GM19455 (cell line): ENCODE measurements at regions not wholly inside any gene's neighbourhood (a gene's known extent, or its start where the extent isn't known, plus 50 kb on each side); places are given as distances from the start of the nearest gene placed in this dataset.

Experiments used
- ATAC-seq: cut with Tn5 transposase; IDR thresholded peaks from one replicate; pipeline ENCODE4 v1.9.1; 2021; ENCODE audit not compliant: unreplicated experiment

DNA sequence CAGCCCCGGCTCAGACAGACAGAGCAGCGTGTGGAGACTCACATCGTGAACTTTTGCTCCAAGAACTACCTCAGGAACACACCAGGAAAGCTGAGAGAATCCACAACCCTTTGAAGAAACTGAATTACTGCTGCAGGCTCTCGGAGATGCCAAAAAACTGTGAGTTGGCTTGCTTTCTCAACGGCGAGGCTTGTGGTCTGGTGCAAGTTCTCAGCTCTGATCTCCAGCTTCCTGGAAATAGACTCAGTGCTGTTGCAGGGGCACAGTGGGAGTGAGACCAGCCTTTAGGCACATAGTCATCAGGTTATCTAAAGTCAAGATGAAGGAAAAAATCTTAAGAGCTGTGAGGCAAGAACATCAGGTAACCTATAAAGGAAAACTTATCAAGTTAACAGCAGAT is 273.7 kb upstream of the LRATD1 start:
- ATAC-seq, result no peak

DNA sequence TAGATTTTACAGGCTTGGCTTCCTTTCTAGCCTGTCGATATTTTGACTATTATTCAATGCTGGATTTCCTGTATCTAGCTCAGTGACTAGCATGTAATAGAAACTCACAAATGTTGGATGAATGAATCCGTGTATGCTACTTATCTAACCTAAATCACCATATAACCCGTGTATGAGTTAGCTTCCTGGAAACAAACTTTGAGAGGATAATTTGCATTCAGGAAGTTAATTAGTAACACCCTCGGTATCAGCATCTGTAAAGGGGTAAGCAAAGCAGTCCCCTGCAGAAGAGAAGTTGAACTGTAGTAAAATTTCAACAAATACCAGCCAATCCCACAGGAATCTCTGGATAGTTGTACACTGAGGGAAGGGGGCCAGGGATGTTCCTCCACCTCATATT is 269.4 kb upstream of the LRATD1 start:
- ATAC-seq, result no peak

DNA sequence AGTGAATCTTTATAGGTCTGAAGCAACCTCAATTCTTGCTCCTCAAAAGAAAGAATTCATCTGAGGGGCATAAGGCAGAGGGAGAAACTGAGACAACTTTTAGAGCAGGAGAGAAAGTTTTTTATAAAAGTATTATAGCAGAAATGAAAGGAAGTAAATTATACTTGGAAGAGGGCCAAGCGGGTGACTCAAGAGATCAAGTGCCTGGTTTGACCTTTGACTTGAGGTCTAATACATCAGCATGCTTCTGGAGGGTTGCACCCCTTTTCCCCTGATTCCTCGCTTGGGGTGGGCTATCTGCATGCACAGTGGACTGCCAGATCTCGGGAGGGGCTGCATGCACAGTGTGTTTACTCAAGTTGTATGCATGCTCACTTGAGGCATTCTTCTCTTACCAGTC is 268.5 kb upstream of the LRATD1 start:
- ATAC-seq, result no peak

DNA sequence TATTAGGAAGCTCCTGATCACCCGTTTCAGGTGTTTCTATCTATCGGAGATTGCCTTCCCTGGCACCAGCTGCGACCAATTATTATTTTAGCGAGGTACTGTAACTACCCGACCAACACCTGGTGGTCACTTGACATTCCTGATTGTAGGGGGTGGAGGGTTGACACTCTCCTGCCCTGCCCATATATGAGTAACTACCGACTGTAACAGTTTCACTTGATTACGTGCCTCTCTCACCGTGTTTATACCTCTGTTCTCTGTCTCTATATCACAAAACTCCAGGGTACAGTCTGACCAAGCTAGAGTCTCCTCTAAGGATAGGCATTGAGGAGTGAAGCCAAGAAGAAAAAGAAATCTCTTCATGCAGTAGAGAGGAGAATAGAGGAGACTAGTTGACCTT is 268.0 kb upstream of the LRATD1 start:
- no peak for ATAC-seq

DNA sequence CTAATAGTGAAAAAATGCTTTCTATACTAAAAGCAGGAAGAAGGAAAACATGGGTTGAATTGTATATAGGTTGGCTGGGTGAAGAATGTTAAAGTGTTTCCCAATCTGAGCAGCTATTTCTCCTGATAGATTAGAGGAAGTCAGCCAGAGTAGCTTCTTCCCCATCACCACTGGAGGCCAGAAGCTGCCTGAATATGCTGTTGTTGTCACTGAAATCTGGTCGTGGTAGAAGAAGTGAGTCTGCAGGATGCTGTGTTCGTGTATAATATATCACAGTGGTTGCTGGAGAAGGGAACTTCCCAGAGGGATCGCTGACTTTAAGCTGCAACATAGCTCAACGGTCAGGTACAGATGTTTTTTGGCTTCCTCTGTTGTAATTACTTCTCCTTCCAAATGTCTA is 247.5 kb upstream of the LRATD1 start:
- no peak for ATAC-seq

DNA sequence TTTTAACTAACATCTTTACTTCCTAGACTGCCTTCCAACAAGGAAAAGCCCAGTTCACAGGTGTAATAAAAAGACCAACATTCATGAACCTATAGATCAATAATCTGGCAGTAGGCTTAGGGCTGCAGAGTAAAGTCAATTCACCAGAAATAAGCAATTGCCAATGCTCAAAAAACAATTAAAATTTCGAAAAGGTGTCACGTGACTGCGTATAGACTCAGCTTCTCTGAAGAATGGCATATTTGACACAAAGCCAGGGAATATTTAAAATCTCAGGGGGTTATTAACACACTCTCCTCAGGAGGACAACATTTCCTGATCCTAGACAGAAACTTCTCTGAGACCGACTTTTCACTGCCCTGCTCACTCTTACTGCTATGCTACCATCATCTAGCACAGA is 245.2 kb upstream of the LRATD1 start:
- no peak for ATAC-seq

DNA sequence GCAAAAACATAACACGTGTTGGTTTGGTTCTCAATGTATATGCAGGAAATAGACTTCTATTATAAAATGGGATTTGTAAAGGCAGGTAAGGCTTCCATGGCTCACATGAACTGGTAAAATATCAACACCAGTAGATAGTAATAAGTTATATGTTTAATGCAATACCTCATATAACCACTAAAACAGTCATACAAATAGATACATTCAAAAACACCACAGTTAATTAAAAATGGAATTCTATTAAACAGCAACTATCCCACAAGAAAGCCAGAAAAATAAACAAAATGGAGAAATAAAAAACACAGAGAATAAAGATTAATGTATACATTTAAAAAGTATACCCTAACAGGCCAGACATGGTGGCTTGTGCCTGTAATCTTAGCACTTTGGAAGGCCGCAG is 243.8 kb upstream of the LRATD1 start:
- no peak for ATAC-seq

DNA sequence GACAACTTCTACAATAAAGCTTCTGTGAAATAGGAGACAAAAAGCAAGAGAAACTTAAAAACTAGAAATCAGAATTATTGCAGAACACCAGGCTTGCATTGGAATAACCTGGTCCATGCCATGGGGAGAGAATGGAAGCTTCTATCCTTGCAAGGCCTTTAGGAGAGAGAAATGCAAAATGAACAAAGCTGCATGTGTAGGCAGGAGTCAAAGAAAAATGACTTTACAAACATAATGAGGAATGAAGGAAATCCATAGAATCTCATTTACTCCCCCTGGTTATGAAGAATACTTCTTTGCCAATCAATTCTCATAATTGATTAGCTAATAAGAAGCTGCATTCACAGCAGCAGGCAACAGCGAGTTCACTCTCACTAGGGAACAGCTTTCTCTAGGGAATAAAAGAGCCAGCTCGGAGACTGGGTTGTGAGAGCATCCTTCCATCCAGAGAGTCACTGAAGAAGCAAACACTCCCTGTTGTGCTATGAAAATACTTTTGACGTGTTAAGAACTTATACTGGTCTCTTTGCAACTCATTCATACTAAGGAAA is 235.9 kb upstream of the LRATD1 start:
- ATAC-seq, result no peak

DNA sequence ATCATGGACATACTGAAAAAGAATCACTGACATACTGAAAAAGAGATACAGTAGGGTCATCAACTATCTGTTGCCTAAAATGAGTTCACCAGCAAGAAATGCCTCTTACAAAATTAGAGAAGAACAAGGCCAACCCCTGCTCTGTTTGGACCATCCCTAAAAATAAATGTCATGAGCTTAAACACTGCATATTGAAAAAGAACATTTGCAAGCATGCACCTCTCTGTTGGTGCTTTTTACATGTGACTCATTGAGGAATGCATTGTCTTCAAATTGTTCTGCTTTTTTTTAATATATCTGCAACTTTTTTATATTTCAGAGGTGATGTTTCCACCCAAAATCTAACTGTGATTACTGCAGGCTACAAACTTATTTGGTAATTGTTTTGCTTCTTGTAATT is 233.9 kb upstream of the LRATD1 start:
- ATAC-seq, result no peak

DNA sequence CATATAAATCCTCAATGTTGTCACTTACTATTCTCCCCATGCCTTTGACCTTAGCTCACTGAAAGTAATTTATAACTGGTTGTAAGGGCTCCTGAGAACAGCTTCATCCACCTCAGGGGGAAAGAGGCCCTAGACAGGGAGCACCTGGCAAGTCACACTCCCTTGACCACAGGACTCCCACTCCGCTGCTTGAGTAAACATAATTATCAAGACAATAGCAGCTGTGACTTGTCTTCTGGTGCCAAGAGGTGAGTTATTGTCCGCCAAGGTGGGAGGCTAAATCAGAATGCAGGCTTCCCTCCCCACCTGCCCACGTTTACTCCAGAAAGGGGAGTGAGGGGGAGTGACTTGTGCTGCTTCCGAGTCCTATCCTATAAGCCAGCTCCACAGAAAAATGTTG is 230.6 kb upstream of the LRATD1 start:
- no peak for ATAC-seq

DNA sequence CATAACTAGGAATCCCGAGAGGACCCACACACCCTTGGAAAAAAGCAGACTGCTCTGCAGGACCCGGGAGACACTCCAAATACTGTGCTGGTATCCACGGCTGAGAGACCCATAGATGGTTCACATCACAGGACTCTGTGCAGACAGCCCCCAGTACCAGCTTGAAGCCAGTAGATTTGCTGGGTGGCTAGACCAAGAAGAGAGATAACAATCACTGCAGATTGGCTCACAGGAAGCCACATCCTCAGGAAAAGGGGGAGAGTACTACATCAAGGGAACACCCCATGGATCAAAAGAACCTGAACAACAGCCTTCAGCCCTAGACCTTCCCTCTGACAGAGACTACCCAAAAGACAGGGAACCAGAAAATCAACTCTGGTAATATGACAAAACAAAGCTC is 223.8 kb upstream of the LRATD1 start:
- no peak for ATAC-seq

DNA sequence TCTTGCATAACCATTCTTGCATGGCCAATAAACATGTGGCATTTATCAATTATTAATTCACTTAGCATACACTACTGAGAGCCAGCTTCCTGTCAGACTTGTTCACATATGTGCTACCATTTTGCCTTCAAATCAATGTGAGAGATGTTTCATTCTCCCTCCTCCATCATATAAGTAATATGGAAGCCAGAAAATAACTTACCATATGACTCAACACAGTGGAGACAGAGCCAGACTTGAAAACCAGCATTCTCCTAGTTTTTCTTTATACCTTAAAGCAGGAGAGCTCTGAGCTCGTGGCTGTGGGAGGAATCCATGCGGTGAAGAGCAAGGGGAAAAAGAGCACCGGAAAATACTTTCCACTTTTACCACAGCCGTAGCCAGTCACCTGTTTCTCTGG is 215.0 kb upstream of the LRATD1 start:
- no peak for ATAC-seq

DNA sequence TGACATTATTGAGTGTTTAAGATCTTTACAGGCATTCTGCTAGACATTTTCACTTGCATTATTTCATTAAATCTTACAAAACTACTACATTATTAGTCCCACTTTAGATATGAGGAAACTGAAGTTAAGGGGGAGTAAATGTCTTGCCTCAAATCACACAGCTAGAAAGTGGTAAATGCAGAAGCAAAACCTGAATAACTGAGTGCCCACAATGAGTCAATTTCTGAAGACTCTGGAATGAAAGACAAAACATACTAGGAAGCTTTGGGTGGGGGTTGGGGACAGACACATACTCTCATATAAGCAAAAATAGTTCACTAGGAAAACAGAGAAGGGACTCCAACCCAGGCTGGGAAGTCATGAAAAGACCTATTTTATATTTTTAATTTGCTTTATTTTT is 214.4 kb upstream of the LRATD1 start:
- ATAC-seq, result no peak

DNA sequence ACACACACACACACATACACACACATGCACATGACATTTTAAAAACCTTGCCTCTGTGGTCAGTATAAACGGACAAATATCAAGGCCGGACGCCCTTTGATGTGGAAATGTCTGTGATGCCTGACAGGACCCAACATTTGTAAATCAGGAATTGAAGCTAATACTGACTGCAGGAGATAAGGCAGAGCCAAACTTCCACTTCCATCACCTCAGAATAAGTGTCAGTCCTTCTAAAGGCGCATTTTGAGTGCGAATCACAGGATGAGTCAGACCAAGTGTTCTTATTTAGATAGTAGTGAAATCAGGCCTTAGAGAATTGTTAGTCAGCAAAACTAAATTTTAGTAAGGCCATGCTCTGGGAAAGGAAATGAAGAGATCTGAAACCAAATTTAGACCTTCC is 211.7 kb upstream of the LRATD1 start:
- ATAC-seq, result no peak

DNA sequence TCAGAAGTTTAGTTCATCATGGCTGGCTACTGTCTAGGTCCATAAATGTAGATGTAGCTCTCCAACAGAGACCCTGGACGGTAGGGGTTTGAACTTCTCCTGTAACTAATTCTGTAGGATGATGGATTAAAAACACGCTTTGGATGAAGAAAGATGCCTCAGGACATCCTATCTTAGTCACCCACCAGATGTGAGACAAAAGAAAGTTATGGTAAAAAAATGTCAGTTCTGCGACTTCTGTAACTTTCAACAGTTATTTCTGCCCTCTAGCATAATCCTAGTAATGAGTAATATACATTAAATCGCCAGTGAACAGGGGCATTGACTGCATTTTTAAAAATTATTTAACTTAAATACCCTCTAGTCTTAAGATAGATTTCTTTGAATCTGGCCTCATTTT is 210.1 kb upstream of the LRATD1 start:
- ATAC-seq, result no peak

DNA sequence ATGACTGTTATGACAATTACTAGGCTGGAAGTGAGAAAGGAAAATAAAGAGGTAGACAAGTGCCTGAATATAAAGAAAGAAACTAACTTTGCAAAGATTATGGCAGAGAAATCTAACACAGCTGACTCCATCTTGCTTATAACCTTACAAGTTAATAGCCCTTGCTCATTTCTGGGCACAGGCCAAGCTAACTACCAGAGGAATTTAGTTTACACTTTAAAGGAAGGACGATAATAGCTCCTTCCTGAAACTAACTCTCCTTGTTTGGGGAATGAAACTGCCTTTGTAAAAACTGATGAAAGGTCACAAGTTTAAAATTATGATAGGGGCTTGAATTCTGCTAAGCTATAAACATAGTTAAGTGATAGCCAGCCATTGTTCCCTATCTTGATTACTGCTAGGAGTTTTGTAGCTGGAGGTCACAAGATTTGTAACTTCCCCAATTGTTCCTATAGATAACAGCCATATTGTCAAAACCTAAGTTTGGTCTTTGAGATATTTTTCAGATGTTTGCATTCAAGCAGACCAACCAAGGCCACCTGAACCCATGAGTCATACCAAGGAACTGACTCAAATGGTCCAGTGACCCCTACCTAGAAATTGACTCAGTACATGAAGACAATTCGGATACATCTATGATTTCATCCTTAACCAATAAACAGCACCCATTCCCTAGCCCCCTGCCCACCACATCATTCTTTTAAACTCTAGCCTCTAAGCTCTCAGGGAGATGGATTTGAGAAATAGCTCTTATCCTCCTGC is 209.2 kb upstream of the LRATD1 start:
- no peak for ATAC-seq

DNA sequence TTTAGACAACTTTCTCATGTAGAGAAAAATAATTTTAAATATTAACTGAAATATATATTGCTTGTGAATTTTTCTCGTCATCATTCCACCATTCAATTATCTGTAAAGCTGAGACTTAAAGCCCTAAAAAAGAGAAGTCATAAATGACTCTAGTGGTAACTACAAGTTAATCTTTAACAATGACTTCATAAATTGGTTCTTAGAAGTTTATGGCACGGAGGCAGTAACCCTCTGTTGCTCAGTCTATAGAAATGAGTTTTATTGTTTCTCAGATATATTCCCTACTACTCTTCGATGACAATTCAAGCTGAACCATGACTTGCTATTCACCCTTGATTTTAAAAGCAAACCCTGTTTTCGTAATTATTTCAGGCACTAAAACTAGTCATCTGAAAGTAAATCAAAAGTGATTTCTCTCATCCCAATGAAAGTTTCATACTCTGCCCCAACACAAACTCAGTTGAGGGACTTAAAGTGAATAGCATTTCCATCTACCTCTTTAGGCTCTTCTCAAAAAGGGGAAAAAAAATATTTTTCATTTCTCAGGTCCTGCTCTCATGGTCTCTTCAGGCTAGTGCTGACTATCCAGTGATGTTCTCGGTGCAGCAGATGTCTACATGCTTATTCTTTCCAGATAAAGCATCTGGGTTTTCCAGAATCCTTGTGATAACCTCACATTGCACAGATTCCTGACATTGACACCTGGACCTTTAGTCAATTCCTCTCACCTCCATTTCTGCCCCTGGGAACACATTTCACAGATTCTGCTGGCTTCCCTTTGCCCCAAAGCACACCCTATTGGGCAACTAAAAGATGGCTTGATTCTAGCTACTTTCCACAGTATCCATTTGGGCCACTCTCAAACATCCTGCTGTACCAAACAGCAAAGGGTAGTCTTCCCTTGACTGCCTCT is 207.8 kb upstream of the LRATD1 start:
- no peak for ATAC-seq

DNA sequence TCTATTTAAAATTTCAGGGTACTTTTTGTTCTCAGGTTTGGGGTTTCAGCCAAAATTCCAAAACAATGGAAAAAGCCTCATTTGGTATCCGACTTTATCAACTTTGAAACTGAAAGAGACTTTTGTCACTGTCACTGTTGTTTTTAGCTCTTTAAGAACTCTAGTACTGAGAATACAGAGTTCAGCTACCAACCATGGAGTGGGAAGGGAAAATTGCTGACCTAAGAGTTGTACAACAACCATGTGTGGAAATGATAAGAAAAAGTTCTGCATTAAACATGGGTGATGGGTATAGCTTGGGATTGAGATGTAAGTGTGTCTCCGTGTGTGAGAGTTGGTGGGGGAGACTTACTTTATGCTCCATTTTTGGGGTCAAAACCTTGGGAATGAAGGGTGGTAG is 206.6 kb upstream of the LRATD1 start:
- no peak for ATAC-seq

DNA sequence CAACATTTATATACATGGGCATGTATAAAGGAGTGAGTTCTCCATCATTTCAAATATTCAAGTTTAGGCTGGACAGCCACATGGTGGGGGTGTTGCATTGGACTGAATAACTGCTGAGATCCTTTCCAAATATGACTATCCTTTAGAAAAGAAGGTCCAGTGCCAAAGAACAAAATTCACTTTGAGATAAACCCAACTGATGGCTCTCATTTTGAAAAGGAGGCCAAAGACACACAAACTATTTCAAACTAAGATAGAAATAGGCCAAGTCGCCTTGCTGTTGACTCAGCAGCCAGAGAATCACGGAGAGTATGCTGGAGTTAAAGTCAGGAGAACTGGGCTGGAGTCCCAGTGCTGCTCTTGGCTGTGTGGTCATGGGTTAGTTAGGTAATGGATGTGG is 204.5 kb upstream of the LRATD1 start:
- ATAC-seq, result no peak

DNA sequence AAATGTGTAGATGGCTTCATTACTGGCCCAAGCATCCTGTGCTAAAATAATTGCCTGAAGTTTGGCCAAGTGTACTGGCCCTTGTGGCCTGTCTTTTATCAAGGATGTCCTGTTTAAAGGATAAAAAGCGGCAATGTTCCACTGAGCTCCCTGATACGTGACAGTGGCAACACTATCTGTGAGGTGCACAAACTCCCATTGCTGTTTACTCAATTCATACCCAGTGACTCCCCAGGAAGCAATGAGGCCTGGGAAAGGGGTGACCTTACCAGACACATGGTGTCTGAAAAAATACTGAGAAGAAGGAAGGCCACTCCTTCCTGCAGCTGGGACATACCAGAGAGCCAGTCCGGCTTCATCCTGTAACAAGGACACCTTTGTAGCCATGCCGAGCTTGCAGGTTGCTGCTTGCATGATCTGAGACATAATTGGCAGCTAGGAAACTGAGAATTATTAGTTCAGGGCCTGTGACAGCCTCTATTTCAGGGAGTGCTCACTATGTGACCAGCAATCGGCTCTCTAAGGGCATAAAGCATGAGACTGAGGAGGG is 198.5 kb upstream of the LRATD1 start:
- no peak for ATAC-seq

DNA sequence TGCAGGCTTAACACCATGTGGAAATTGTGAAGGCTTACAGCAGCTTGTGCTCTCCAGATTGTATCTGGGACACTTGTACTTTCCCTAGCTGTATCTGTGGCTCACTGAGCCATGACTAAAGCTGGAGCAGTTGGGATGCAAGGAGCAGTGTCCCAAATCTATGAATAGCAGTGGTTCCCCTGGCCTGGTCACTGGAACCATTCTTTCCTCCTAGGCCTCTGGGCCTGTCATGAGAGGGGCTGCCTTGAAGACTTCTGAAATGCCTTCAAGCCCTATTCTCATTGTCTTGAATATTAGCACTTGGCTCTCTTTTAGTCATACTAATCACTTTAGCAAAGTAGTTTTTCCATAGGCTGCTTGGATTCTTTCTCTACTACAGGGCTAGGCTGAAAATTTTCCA is 186.8 kb upstream of the LRATD1 start:
- no peak for ATAC-seq

DNA sequence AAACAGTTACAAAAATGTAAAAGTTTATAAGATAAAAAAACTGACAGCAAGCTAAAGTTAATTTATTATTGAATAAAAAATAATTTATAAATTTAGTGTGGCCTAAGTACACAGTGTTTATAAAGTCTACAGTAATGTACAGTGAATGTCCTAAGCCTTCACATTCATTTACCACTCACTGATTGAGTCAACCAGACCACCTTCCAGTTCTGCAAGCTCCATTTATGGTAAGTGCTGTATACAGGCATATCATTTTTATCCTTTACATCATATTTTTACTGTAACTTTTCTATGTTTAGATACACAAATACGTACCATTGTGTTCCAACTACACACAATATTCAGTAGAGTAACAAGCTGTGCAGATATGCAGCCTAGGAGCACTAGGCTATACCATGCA is 184.2 kb upstream of the LRATD1 start:
- ATAC-seq, result no peak
